PFSK-1 (cell line): ENCODE measurements at regions not wholly inside any gene's neighbourhood (a gene's known extent, or its start where the extent isn't known, plus 50 kb on each side); places are given as distances from the start of the nearest gene placed in this dataset.
A peak's percentile ranks its signal among the peaks of the same experiment; 100 is the strongest.

Experiments used
- POLR2AphosphoS5 ChIP-seq: IDR thresholded peaks from 2 replicates; pipeline ENCODE4 v1.6.1; 2012; ENCODE audit warnings: low read depth, mild to moderate bottlenecking, control low read depth, low read length, moderate library complexity
- TAF1 ChIP-seq: IDR thresholded peaks from 2 replicates; pipeline ENCODE4 v1.6.1; 2012; ENCODE audit warnings: low read length, control low read depth, borderline replicate concordance; ENCODE audit not compliant: insufficient read depth
- TF ChIP-seq, protein P1 (sequence below), 2 experiments: IDR thresholded peaks; 2 replicates each; pipeline versions ENCODE4 v1.6.1 to v1.8.0; 2011 to 2012; ENCODE audit warnings: low read depth in 2 of 2, low read length in 2 of 2, control low read depth in 1 of 2, inconsistent platforms in 1 of 2, mild to moderate bottlenecking in 1 of 2, moderate library complexity in 1 of 2; ENCODE audit not compliant: insufficient read depth in 1 of 2

DNA sequence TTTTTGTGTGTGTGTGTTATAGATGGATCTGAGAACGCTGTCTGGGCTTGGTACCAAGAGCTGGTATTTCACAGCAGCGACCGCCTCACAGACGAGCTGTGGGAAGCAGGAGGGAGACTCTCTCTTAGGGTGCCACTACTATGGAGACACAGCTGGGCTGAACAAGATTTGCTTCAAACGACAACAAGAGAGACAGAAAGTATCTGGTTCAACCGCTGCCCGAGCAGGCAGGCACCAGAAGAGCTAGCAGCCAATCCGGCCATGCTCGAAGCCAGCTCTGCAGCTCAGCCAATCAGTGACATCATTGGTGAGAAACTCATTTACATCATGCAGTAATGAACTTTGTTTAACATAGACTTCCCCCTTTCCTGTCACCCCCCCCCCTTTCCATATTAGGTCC, 341.3 kb downstream of the USP25 start:
- no peak for TF ChIP-seq TAF1
- TF ChIP-seq POLR2AphosphoS5, result peak; percentile 85
- TF ChIP-seq, protein P1, sequence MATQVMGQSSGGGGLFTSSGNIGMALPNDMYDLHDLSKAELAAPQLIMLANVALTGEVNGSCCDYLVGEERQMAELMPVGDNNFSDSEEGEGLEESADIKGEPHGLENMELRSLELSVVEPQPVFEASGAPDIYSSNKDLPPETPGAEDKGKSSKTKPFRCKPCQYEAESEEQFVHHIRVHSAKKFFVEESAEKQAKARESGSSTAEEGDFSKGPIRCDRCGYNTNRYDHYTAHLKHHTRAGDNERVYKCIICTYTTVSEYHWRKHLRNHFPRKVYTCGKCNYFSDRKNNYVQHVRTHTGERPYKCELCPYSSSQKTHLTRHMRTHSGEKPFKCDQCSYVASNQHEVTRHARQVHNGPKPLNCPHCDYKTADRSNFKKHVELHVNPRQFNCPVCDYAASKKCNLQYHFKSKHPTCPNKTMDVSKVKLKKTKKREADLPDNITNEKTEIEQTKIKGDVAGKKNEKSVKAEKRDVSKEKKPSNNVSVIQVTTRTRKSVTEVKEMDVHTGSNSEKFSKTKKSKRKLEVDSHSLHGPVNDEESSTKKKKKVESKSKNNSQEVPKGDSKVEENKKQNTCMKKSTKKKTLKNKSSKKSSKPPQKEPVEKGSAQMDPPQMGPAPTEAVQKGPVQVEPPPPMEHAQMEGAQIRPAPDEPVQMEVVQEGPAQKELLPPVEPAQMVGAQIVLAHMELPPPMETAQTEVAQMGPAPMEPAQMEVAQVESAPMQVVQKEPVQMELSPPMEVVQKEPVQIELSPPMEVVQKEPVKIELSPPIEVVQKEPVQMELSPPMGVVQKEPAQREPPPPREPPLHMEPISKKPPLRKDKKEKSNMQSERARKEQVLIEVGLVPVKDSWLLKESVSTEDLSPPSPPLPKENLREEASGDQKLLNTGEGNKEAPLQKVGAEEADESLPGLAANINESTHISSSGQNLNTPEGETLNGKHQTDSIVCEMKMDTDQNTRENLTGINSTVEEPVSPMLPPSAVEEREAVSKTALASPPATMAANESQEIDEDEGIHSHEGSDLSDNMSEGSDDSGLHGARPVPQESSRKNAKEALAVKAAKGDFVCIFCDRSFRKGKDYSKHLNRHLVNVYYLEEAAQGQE (IDR thresholded peaks at IDR 0.05; ENCODE audit: insufficient read depth in 1 of 2, low read depth in 2 of 2, low read length in 2 of 2), result no peak
